ENCODE measurements at regions not wholly inside any gene's neighbourhood (a gene's known extent, or its start where the extent isn't known, plus 50 kb on each side); places are given as distances from the start of the nearest gene placed in this dataset.
"Not testable (repeated sequence)": the region's sequence is repeated elsewhere in the genome, so short reads cannot be mapped to it uniquely, and the experiment has no call there.

- H3K27me3 ChIP-seq: no peaks in the 10 kb centered on the region
- no peak for DNase-seq
- TF ChIP-seq CTCF (IDR thresholded peaks at IDR 0.05) (no peak), POLR2A (IDR thresholded peaks at IDR 0.05) (no peak)
- no peaks in the 10 kb centered on the region for H3K9me3 ChIP-seq
- no peak overlapping the region for H3K4me3 ChIP-seq (replicated peaks in 1 of 3)
- no peaks in the 10 kb centered on the region for H3K36me3 ChIP-seq
- no peaks in the 10 kb centered on the region for H3K4me1 ChIP-seq
- no peak overlapping the region for H3K27ac ChIP-seq
- intact Hi-C loops (cut with DNase I): no loop called here
- WGBS, 2 donors: 39 to 50% methylated on average over 7 of the region's 7 CpGs
Observed at GRCh38 chr22:34416022-34416860, 496.0 kb upstream of the LARGE1 start.

GRCh38 chr22:34422948-34423347 lies 502.7 kb upstream of the LARGE1 start:
- H3K36me3 ChIP-seq; H3K4me3 ChIP-seq (replicated peaks in 1 of 3): not testable (repeated sequence)
- 79 to 82% methylated on average over 8 of the region's 8 CpGs for WGBS, 2 donors

GRCh38 chr22:34427436-34427835 lies 507.2 kb upstream of the LARGE1 start:
- Histone ChIP-seq H3K36me3 (no peaks in the 10 kb centered on the region), H3K27ac (no peak overlapping the region), H3K4me1 (no peaks in the 10 kb centered on the region), H3K27me3 (no peaks in the 10 kb centered on the region), H3K4me3 (replicated peaks in 1 of 3) (no peak overlapping the region), H3K9me3 (no peaks in the 10 kb centered on the region)
- TF ChIP-seq CTCF (IDR thresholded peaks at IDR 0.05) (no peak), POLR2A (IDR thresholded peaks at IDR 0.05) (no peak)
- WGBS, 2 donors: 81% methylated on average over 4 of the region's 4 CpGs
- no peak for DNase-seq
- intact Hi-C loops (cut with DNase I): no loop called here

More at GRCh38 chr22:34422948-34423347, 502.7 kb upstream of the LARGE1 start:
- H3K27me3 ChIP-seq; H3K27ac ChIP-seq; H3K9me3 ChIP-seq; DNase-seq; intact Hi-C loops (cut with DNase I); H3K4me1 ChIP-seq: not testable (repeated sequence)

GRCh38 chr22:34427841-34428240 lies 507.6 kb upstream of the LARGE1 start:
- Histone ChIP-seq H3K9me3 (no peaks in the 10 kb centered on the region), H3K4me1 (no peaks in the 10 kb centered on the region), H3K27me3 (no peaks in the 10 kb centered on the region), H3K27ac (no peak overlapping the region), H3K4me3 (replicated peaks in 1 of 3) (no peak overlapping the region), H3K36me3 (no peaks in the 10 kb centered on the region)
- TF ChIP-seq CTCF (IDR thresholded peaks at IDR 0.05) (no peak), POLR2A (IDR thresholded peaks at IDR 0.05) (no peak)
- WGBS, 2 donors: 63 to 84% methylated on average over 1 of the region's 1 CpG
- intact Hi-C loops (cut with DNase I): no loop called here
- no peak for DNase-seq

- Histone ChIP-seq H3K9me3 (no peaks in the 10 kb centered on the region), H3K27ac (no peak overlapping the region), H3K4me1 (no peaks in the 10 kb centered on the region), H3K27me3 (no peaks in the 10 kb centered on the region), H3K36me3 (no peaks in the 10 kb centered on the region), H3K4me3 (replicated peaks in 1 of 3) (no peak overlapping the region)
- 76 to 88% methylated on average over 5 of the region's 5 CpGs for WGBS, 2 donors
- intact Hi-C loops (cut with DNase I): no loop called here
- no peak for TF ChIP-seq CTCF (IDR thresholded peaks at IDR 0.05)
- TF ChIP-seq POLR2A (IDR thresholded peaks at IDR 0.05): no peak
- no peak for DNase-seq
Observed at GRCh38 chr22:34429314-34429713, 509.0 kb upstream of the LARGE1 start.

Data from thyroid gland (tissue), 4 donors.